Neuronal stem cell (in vitro differentiated cells): ENCODE measurements at regions not wholly inside any gene's neighbourhood (a gene's known extent, or its start where the extent isn't known, plus 50 kb on each side); places are given as distances from the start of the nearest gene placed in this dataset.
"Not testable (repeated sequence)": the region's sequence is repeated elsewhere in the genome, so short reads cannot be mapped to it uniquely, and the experiment has no call there.

Source experiments
- DNase-seq: peaks from one replicate; pipeline ENCODE4 v3.0.0-alpha.2; 2013; ENCODE audit warnings: low spot score
- H2AFZ ChIP-seq: one replicate; pipeline ENCODE4 v1.6.1; 2013; ENCODE audit warnings: mild to moderate bottlenecking, low read length, inconsistent platforms
- H2AK5ac ChIP-seq: 2 replicates; pipeline ENCODE4 v1.6.1; 2013; ENCODE audit warnings: low read depth, mild to moderate bottlenecking, inconsistent platforms, low read length, moderate library complexity, mixed read lengths
- H2BK120ac ChIP-seq: 2 replicates; pipeline ENCODE4 v1.6.1; 2013; ENCODE audit warnings: low read depth, mild to moderate bottlenecking, inconsistent platforms, low read length, moderate library complexity, mixed read lengths
- H2BK12ac ChIP-seq: one replicate; pipeline ENCODE4 v1.6.1; 2013; ENCODE audit warnings: low read length, inconsistent platforms
- H2BK15ac ChIP-seq: 2 replicates; pipeline ENCODE4 v1.6.1; 2013; ENCODE audit warnings: mild to moderate bottlenecking, low read length, inconsistent platforms, mixed read lengths
- H2BK5ac ChIP-seq: one replicate; pipeline ENCODE4 v1.6.1; 2013; ENCODE audit warnings: inconsistent platforms, mild to moderate bottlenecking, low read length, moderate library complexity
- H3K14ac ChIP-seq: one replicate; pipeline ENCODE4 v1.6.1; 2013; ENCODE audit warnings: low read length, inconsistent platforms
- H3K18ac ChIP-seq: 2 replicates; pipeline ENCODE4 v1.6.1; 2013; ENCODE audit warnings: low read length, inconsistent platforms
- H3K23ac ChIP-seq: 2 replicates; pipeline ENCODE4 v1.6.1; 2013; ENCODE audit warnings: low read depth, mild to moderate bottlenecking, mixed read lengths, low read length, inconsistent platforms; ENCODE audit not compliant: poor library complexity
- H3K27ac ChIP-seq: replicated peaks from 3 replicates; pipeline ENCODE4 v1.5.1; 2013; ENCODE audit warnings: low read length, inconsistent platforms
- H3K27me3 ChIP-seq, 3 experiments: 2 replicates each; pipeline ENCODE4 v1.6.1; 2013; ENCODE audit warnings: low read length in 3 of 3, mild to moderate bottlenecking in 2 of 3, inconsistent platforms in 1 of 3, low read depth in 1 of 3, mixed read lengths in 1 of 3, moderate library complexity in 1 of 3; ENCODE audit not compliant: control insufficient read depth in 3 of 3, insufficient read depth in 3 of 3
- H3K36me3 ChIP-seq, 2 donors: replicated peaks in 1 of 2; 2 replicates each; pipeline ENCODE4 v1.6.1; 2013; ENCODE audit warnings: low read length in 2 of 2; ENCODE audit not compliant: control insufficient read depth in 2 of 2, insufficient read depth in 2 of 2
- H3K4ac ChIP-seq: 2 replicates; pipeline ENCODE4 v1.6.1; 2013; ENCODE audit warnings: inconsistent platforms, mild to moderate bottlenecking, low read length, moderate library complexity
- H3K4me1 ChIP-seq, 2 donors: 1 replicate in 1 of 2; 2 replicates in 1 of 2; pipeline ENCODE4 v1.6.1; 2013; ENCODE audit warnings: low read length in 2 of 2, low read depth in 1 of 2; ENCODE audit not compliant: control insufficient read depth in 2 of 2, insufficient read depth in 1 of 2
- H3K4me2 ChIP-seq: one replicate; pipeline ENCODE4 v1.6.1; 2013; ENCODE audit warnings: mild to moderate bottlenecking, low read length, inconsistent platforms; ENCODE audit not compliant: insufficient read depth, poor library complexity, severe bottlenecking
- H3K4me3 ChIP-seq, 2 donors: 2 replicates each; pipeline ENCODE4 v1.5.1; 2013; ENCODE audit warnings: low read length in 2 of 2, mild to moderate bottlenecking in 2 of 2, inconsistent platforms in 1 of 2, moderate library complexity in 1 of 2
- H3K79me1 ChIP-seq: one replicate; pipeline ENCODE4 v1.6.1; 2013; ENCODE audit warnings: low read depth, mild to moderate bottlenecking, inconsistent platforms, low read length, moderate library complexity
- H3K9ac ChIP-seq: one replicate; pipeline ENCODE4 v1.6.1; 2013; ENCODE audit warnings: mild to moderate bottlenecking, low read depth, low read length, inconsistent platforms; ENCODE audit not compliant: poor library complexity
- H3K9me3 ChIP-seq, 2 donors: replicated peaks in 1 of 2; 2 replicates each; pipeline versions ENCODE3 to v1.6.1; 2013; ENCODE audit warnings: low read length in 2 of 2, mild to moderate bottlenecking in 2 of 2, inconsistent platforms in 1 of 2, low read depth in 1 of 2, mixed read lengths in 1 of 2, moderate library complexity in 1 of 2; ENCODE audit not compliant: control insufficient read depth in 2 of 2, insufficient read depth in 1 of 2
- H4K8ac ChIP-seq: one replicate; pipeline ENCODE4 v1.6.1; 2013; ENCODE audit warnings: low read depth, mild to moderate bottlenecking, inconsistent platforms, low read length, moderate library complexity
- H4K91ac ChIP-seq: one replicate; pipeline ENCODE4 v1.6.1; 2013; ENCODE audit warnings: low read length, low read depth, mild to moderate bottlenecking, inconsistent platforms; ENCODE audit not compliant: poor library complexity
- WGBS, 2 donors: extraction: QIAGEN DNeasy Blood & Tissue Kit; methylation state at CpG; one replicate each; pipeline ENCODE4 v1.1.7; 2013; ENCODE audit warnings: missing lambda C conversion rate in 2 of 2, mixed read lengths in 1 of 2; ENCODE audit not compliant: insufficient read length in 2 of 2, insufficient replicate concordance in 1 of 2; ENCODE audit errors: extremely low coverage in 2 of 2; 5-methylcytosine and 5-hydroxymethylcytosine counted together

- H3K4me3 ChIP-seq, H2AK5ac ChIP-seq, H3K18ac ChIP-seq, H3K4me2 ChIP-seq, H2BK15ac ChIP-seq, H3K4ac ChIP-seq, H2BK5ac ChIP-seq, H2BK120ac ChIP-seq, DNase-seq, H3K9me3 ChIP-seq, H3K27me3 ChIP-seq, H4K91ac ChIP-seq, H3K23ac ChIP-seq, H3K27ac ChIP-seq, H2AFZ ChIP-seq, H3K36me3 ChIP-seq, H3K4me1 ChIP-seq, H3K79me1 ChIP-seq, H4K8ac ChIP-seq, H3K14ac ChIP-seq, H3K9ac ChIP-seq, H2BK12ac ChIP-seq: not testable (repeated sequence)
- no CpG with 5 or more reads among the region's 3 CpGs for WGBS, 2 donors
Observed at GRCh38 chr16:47811758-47812157, 344.0 kb downstream of the ABCC12 start.

- Histone ChIP-seq H3K4me2 (no peak overlapping the region), H2BK15ac (no peak overlapping the region), H3K23ac (no peak overlapping the region), H3K79me1 (no peaks in the 10 kb centered on the region), H2BK120ac (no peak overlapping the region), H4K8ac (no peak overlapping the region), H3K4ac (no peak overlapping the region), H3K9ac (no peak overlapping the region), H3K36me3 (no peaks in the 10 kb centered on the region), H3K27me3 (no peaks in the 10 kb centered on the region), H3K18ac (no peak overlapping the region), H2AFZ (no peak overlapping the region), H4K91ac (no peak overlapping the region), H3K4me3 (no peak overlapping the region), H2BK5ac (no peak overlapping the region), H2BK12ac (no peak overlapping the region), H3K14ac (no peak overlapping the region), H3K9me3 (no peaks in the 10 kb centered on the region), H3K4me1 (no peaks in the 10 kb centered on the region), H2AK5ac (no peak overlapping the region), H3K27ac (no peak overlapping the region)
- WGBS, 2 donors = no CpG with 5 or more reads among the region's 10 CpGs
- DNase-seq = no peak
Observed at GRCh38 chr16:47806309-47806847, 345.2 kb downstream of the PHKB start.

GRCh38 chr16:47787696-47788095, 326.6 kb downstream of the PHKB start:
- WGBS, 2 donors = no CpG with 5 or more reads among the region's 3 CpGs
- H4K8ac ChIP-seq = no peak overlapping the region

GRCh38 chr16:47781673-47782072, 320.5 kb downstream of the PHKB start:
- Histone ChIP-seq H4K91ac (no peak overlapping the region), H2BK15ac (no peak overlapping the region), H3K36me3 (no peaks in the 10 kb centered on the region), H2AFZ (no peak overlapping the region), H3K18ac (no peak overlapping the region), H3K9me3 (no peaks in the 10 kb centered on the region), H2AK5ac (no peak overlapping the region), H3K79me1 (no peaks in the 10 kb centered on the region), H3K27ac (no peak overlapping the region), H3K4me3 (no peak overlapping the region), H4K8ac (no peak overlapping the region), H2BK5ac (no peak overlapping the region), H3K27me3 (no peaks in the 10 kb centered on the region), H2BK12ac (no peak overlapping the region), H2BK120ac (no peak overlapping the region), H3K14ac (no peak overlapping the region), H3K4ac (no peak overlapping the region), H3K23ac (no peak overlapping the region), H3K9ac (no peak overlapping the region), H3K4me1 (no peaks in the 10 kb centered on the region), H3K4me2 (no peak overlapping the region)
- DNase-seq = no peak
- no CpG with 5 or more reads among the region's 5 CpGs for WGBS, 2 donors

More at GRCh38 chr16:47787696-47788095, 326.6 kb downstream of the PHKB start:
- Histone ChIP-seq H3K36me3 (no peaks in the 10 kb centered on the region), H3K9me3 (peaks cover 0 to 2% of the 10 kb centered on the region in 2 donors), H2BK120ac (no peak overlapping the region), H3K23ac (no peak overlapping the region), H2BK5ac (no peak overlapping the region), H3K4me2 (no peak overlapping the region), H2BK12ac (no peak overlapping the region), H3K27me3 (no peaks in the 10 kb centered on the region), H2AFZ (no peak overlapping the region), H3K14ac (no peak overlapping the region), H2BK15ac (no peak overlapping the region), H2AK5ac (no peak overlapping the region), H3K4me1 (no peaks in the 10 kb centered on the region), H3K79me1 (no peaks in the 10 kb centered on the region), H3K4me3 (no peak overlapping the region), H3K27ac (no peak overlapping the region), H3K9ac (no peak overlapping the region), H3K18ac (no peak overlapping the region), H3K4ac (no peak overlapping the region), H4K91ac (no peak overlapping the region)
- peak; percentile 39 for DNase-seq
